Smooth muscle cell (in vitro differentiated cells): ENCODE measurements at regions not wholly inside any gene's neighbourhood (a gene's known extent, or its start where the extent isn't known, plus 50 kb on each side); places are given as distances from the start of the nearest gene placed in this dataset.

ENCODE experiments used
- DNase-seq: peaks from one replicate; lab custom pipeline; 2025; ENCODE audit not compliant: unreplicated experiment; lab: John Stamatoyannopoulos, UW
- H2AFZ ChIP-seq: fragments of 200-600 bp; sonication (generic); 2 replicates; pipeline ENCODE4 v1.6.0; 2016; ENCODE audit warnings: antibody characterized with exemption, low read depth, mild to moderate bottlenecking
- H3F3A ChIP-seq: fragments of 200-600 bp; sonication (generic); 2 replicates; pipeline ENCODE4 v1.6.0; 2017; ENCODE audit warnings: antibody characterized with exemption, low read depth
- H3K27ac ChIP-seq: fragments of 200-600 bp; sonication (generic); 2 replicates; pipeline ENCODE4 v1.5.1; 2016; ENCODE audit warnings: low read depth, mild to moderate bottlenecking
- H3K27me3 ChIP-seq: fragments of 200-600 bp; sonication (generic); 2 replicates; pipeline ENCODE4 v1.6.1; 2016; ENCODE audit warnings: low read depth, mild to moderate bottlenecking
- H3K36me3 ChIP-seq: fragments of 200-600 bp; sonication (generic); 2 replicates; pipeline ENCODE4 v1.5.1; 2016; ENCODE audit warnings: low read depth
- H3K4me1 ChIP-seq: fragments of 200-600 bp; sonication (generic); 2 replicates; pipeline ENCODE4 v1.5.1; 2016; ENCODE audit warnings: low read depth
- H3K4me2 ChIP-seq: fragments of 200-600 bp; sonication (generic); 2 replicates; pipeline ENCODE4 v1.6.0; 2016; ENCODE audit warnings: mild to moderate bottlenecking
- H3K4me3 ChIP-seq: fragments of 200-600 bp; sonication (generic); 2 replicates; pipeline ENCODE4 v1.5.1; 2016; ENCODE audit warnings: mild to moderate bottlenecking
- H3K79me2 ChIP-seq: fragments of 200-600 bp; sonication (generic); 2 replicates; pipeline ENCODE4 v1.6.0; 2016; ENCODE audit warnings: low read depth, mild to moderate bottlenecking
- H3K9ac ChIP-seq: fragments of 200-600 bp; sonication (generic); 2 replicates; pipeline ENCODE4 v1.6.0; 2016; ENCODE audit warnings: low read depth
- H3K9me3 ChIP-seq: fragments of 200-600 bp; sonication (generic); replicated peaks from 2 replicates; pipeline ENCODE4 v1.5.1; 2016; ENCODE audit warnings: low read depth
- H4K20me1 ChIP-seq: fragments of 200-600 bp; sonication (generic); 2 replicates; pipeline ENCODE4 v1.6.0; 2016; ENCODE audit warnings: low read depth
- CTCF ChIP-seq: fragments of 200-600 bp; sonication (generic); IDR thresholded peaks from 2 replicates; pipeline ENCODE4 v1.5.1; 2017; ENCODE audit warnings: borderline replicate concordance, mild to moderate bottlenecking, antibody characterized with exemption; ENCODE audit not compliant: insufficient read depth, poor library complexity, severe bottlenecking
- WGBS: methylation state at CpG from one replicate; pipeline ENCODE4 v1.1.7; 2016; ENCODE audit warnings: low lambda C conversion rate; 5-methylcytosine and 5-hydroxymethylcytosine counted together

- Histone ChIP-seq H3K4me3 (no peak overlapping the region), H3F3A (no peaks in the 10 kb centered on the region), H3K79me2 (no peaks in the 10 kb centered on the region), H3K4me1 (no peaks in the 10 kb centered on the region), H3K9ac (no peak overlapping the region), H3K4me2 (no peak overlapping the region), H3K36me3 (no peaks in the 10 kb centered on the region), H4K20me1 (no peaks in the 10 kb centered on the region), H2AFZ (no peak overlapping the region), H3K9me3 (no peaks in the 10 kb centered on the region), H3K27ac (no peak overlapping the region), H3K27me3 (no peaks in the 10 kb centered on the region)
- no peak for TF ChIP-seq CTCF
- DNase-seq, result no peak
- WGBS, result 83% methylated on average over 17 of the region's 17 CpGs
Observed at GRCh38 chr7:33685981-33686683, 219.2 kb upstream of the BMPER start.

GRCh38 chr7:33687625-33688024 lies 217.7 kb upstream of the BMPER start:
- Histone ChIP-seq H3K9ac (no peak overlapping the region), H3F3A (no peaks in the 10 kb centered on the region), H3K9me3 (no peaks in the 10 kb centered on the region), H2AFZ (no peak overlapping the region), H4K20me1 (no peaks in the 10 kb centered on the region), H3K27ac (no peak overlapping the region), H3K27me3 (no peaks in the 10 kb centered on the region), H3K4me1 (no peaks in the 10 kb centered on the region), H3K4me3 (no peak overlapping the region), H3K4me2 (no peak overlapping the region), H3K36me3 (no peaks in the 10 kb centered on the region), H3K79me2 (no peaks in the 10 kb centered on the region)
- no peak for DNase-seq
- no peak for TF ChIP-seq CTCF
- 95% methylated on average over 3 of the region's 3 CpGs for WGBS

GRCh38 chr7:33691180-33691579 lies 214.2 kb upstream of the BMPER start:
- no peak for DNase-seq
- H3K36me3 ChIP-seq, result no peaks in the 10 kb centered on the region
- H2AFZ ChIP-seq, result no peak overlapping the region
- no peak for TF ChIP-seq CTCF
- no peak overlapping the region for H3K9ac ChIP-seq
- no peaks in the 10 kb centered on the region for H3K9me3 ChIP-seq
- no peaks in the 10 kb centered on the region for H3K79me2 ChIP-seq
- no peaks in the 10 kb centered on the region for H4K20me1 ChIP-seq
- H3K4me3 ChIP-seq, result no peak overlapping the region
- H3F3A ChIP-seq, result no peaks in the 10 kb centered on the region
- no peaks in the 10 kb centered on the region for H3K4me1 ChIP-seq
- no peaks in the 10 kb centered on the region for H3K27me3 ChIP-seq
- no peak overlapping the region for H3K4me2 ChIP-seq
- no peak overlapping the region for H3K27ac ChIP-seq

- Histone ChIP-seq H3K79me2 (no peaks in the 10 kb centered on the region), H3K9me3 (no peaks in the 10 kb centered on the region), H4K20me1 (no peaks in the 10 kb centered on the region), H3K4me1 (no peaks in the 10 kb centered on the region), H3K4me3 (no peak overlapping the region), H3K9ac (no peak overlapping the region), H2AFZ (no peak overlapping the region), H3K27me3 (no peaks in the 10 kb centered on the region), H3F3A (no peaks in the 10 kb centered on the region), H3K36me3 (no peaks in the 10 kb centered on the region), H3K4me2 (peak overlapping the region; percentile 18), H3K27ac (no peak overlapping the region)
- no peak for TF ChIP-seq CTCF
- 46% methylated on average over 4 of the region's 4 CpGs for WGBS
- DNase-seq, result no peak
Observed at GRCh38 chr7:33692956-33693355, 212.4 kb upstream of the BMPER start.
